HG02884 (cell line): ENCODE measurements at regions not wholly inside any gene's neighbourhood (a gene's known extent, or its start where the extent isn't known, plus 50 kb on each side); places are given as distances from the start of the nearest gene placed in this dataset.
"Not testable (repeated sequence)": the region's sequence is repeated elsewhere in the genome, so short reads cannot be mapped to it uniquely, and the experiment has no call there.

Experiments used
- ATAC-seq: cut with Tn5 transposase; IDR thresholded peaks from one replicate; pipeline ENCODE4 v1.9.1; 2021; ENCODE audit warnings: mild to moderate bottlenecking, moderate library complexity; ENCODE audit not compliant: unreplicated experiment

GRCh38 chr3:189375532-189375931 lies 203.8 kb downstream of the TPRG1 start:
- ATAC-seq = no peak

- no peak for ATAC-seq
These were observed 211.9 kb downstream of the TPRG1 start for GRCh38 chr3:189383630-189384029.

GRCh38 chr3:189385880-189386279 lies 214.1 kb downstream of the TPRG1 start:
- not testable (repeated sequence) for ATAC-seq

GRCh38 chr3:189386739-189387138 lies 215.0 kb downstream of the TPRG1 start:
- no peak for ATAC-seq

- ATAC-seq = no peak
These were observed 217.6 kb downstream of the TPRG1 start for GRCh38 chr3:189389346-189389745.

GRCh38 chr3:189393598-189393997 lies 221.8 kb downstream of the TPRG1 start:
- ATAC-seq = no peak

- ATAC-seq = peak; percentile 90
These were observed 222.9 kb downstream of the TPRG1 start for GRCh38 chr3:189394599-189395121.

GRCh38 chr3:189395825-189396224 lies 224.1 kb downstream of the TPRG1 start:
- ATAC-seq = no peak

- no peak for ATAC-seq
These were observed 226.9 kb downstream of the TPRG1 start for GRCh38 chr3:189398656-189399055.

- no peak for ATAC-seq
These were observed 229.4 kb downstream of the TPRG1 start for GRCh38 chr3:189401196-189401595.

- ATAC-seq = no peak
These were observed 228.0 kb upstream of the TP63 start for GRCh38 chr3:189403194-189403593.

- no peak for ATAC-seq
These were observed 227.2 kb upstream of the TP63 start for GRCh38 chr3:189404024-189404423.

GRCh38 chr3:189404797-189405484 lies 226.2 kb upstream of the TP63 start:
- peak; percentile 78 for ATAC-seq

- ATAC-seq = no peak
These were observed 225.0 kb upstream of the TP63 start for GRCh38 chr3:189406148-189406547.

- no peak for ATAC-seq
These were observed 220.7 kb upstream of the TP63 start for GRCh38 chr3:189410522-189410921.

- no peak for ATAC-seq
These were observed 212.2 kb upstream of the TP63 start for GRCh38 chr3:189419038-189419437.

GRCh38 chr3:189419683-189420082 lies 211.5 kb upstream of the TP63 start:
- ATAC-seq = no peak

GRCh38 chr3:189424922-189425321 lies 206.3 kb upstream of the TP63 start:
- no peak for ATAC-seq

GRCh38 chr3:189429019-189429418 lies 202.2 kb upstream of the TP63 start:
- ATAC-seq = no peak

GRCh38 chr3:189430166-189430565 lies 201.0 kb upstream of the TP63 start:
- no peak for ATAC-seq

- not testable (repeated sequence) for ATAC-seq
These were observed 188.9 kb upstream of the TP63 start for GRCh38 chr3:189442257-189442656.

- no peak for ATAC-seq
These were observed 184.1 kb upstream of the TP63 start for GRCh38 chr3:189446959-189447560.
